ENCODE measurements at regions not wholly inside any gene's neighbourhood (a gene's known extent, or its start where the extent isn't known, plus 50 kb on each side); places are given as distances from the start of the nearest gene placed in this dataset. TPM values are rescaled to one million over a fixed set of nuclear protein-coding genes. Genes with fewer than 3 reads are reported as not detected.
"Not testable (repeated sequence)": the region's sequence is repeated elsewhere in the genome, so short reads cannot be mapped to it uniquely, and the experiment has no call there.

- Mint-ChIP-seq H3K36me3 (ENCODE audit: low read depth) (no peaks in the 10 kb centered on the region), H3K4me1 (no peaks in the 10 kb centered on the region), H3K9me3 (no peaks in the 10 kb centered on the region), H3K27me3 (no peaks in the 10 kb centered on the region), H3K27ac (no peak overlapping the region), H3K4me3 (no peak overlapping the region)
- POLR2A ChIA-PET, result no interaction called here
- no peak for DNase-seq
- CTCF ChIA-PET, result no interaction called here
These were observed 77.9 kb upstream of the IGSF10 start for GRCh38 chr3:151538456-151539393.

GRCh38 chr3:151537726-151538125 is 76.9 kb upstream of the IGSF10 start:
- Mint-ChIP-seq H3K36me3 (ENCODE audit: low read depth) (no peaks in the 10 kb centered on the region), H3K27ac (no peak overlapping the region), H3K4me1 (no peaks in the 10 kb centered on the region), H3K4me3 (no peak overlapping the region), H3K9me3 (no peaks in the 10 kb centered on the region), H3K27me3 (no peaks in the 10 kb centered on the region)
- POLR2A ChIA-PET, result no interaction called here
- CTCF ChIA-PET, result no interaction called here
- no peak for DNase-seq

DNA sequence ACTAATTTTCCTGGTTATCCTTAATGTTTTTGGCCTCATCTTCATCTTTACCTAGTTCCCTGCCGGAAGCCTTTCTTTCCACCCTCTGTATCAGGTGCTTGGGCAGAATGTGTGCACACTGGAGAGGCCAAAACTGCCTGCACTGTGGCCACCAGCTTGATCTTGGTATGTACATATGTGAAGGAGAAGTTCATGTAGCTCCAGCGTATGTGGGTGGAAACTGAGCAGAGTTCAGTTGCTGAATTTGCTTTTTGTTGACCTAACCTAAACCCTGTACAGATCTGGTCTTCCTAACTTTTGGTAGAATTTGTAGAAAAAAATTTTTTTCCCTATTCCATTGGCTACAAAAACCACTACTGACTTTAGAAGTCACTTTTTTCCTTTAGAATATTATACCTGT is 65.9 kb upstream of the IGSF10 start:
- Mint-ChIP-seq H3K4me1 (no peaks in the 10 kb centered on the region), H3K9me3 (no peaks in the 10 kb centered on the region), H3K27ac (no peak overlapping the region), H3K27me3 (peaks cover 14% of the 10 kb centered on the region), H3K4me3 (no peak overlapping the region), H3K36me3 (ENCODE audit: low read depth) (no peaks in the 10 kb centered on the region)
- POLR2A ChIA-PET, result no interaction called here
- CTCF ChIA-PET, result no interaction called here
- no peak for DNase-seq

DNA sequence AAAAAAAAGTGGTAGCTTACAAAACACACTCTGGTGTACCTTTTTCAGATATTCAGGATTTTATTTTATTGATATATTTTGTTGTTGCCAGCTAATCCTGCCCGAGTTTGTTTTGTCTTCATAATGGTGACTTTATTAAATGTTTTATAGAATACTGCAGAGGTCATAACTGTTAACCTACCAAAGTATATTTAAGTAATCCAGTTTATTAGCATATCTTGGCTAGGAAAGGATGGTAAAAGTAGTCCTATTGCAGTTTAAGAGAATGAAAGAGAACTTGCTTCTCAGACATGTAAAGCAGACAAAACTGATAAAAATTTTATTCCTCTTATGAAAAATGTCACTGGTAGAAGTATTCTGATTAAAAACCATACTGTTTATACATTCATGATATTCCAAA is 59.2 kb upstream of the IGSF10 start:
- ChIA-PET CTCF (no interaction called here), POLR2A (no interaction called here)
- DNase-seq, result no peak
- peaks cover 20% of the 10 kb centered on the region for H3K27me3 Mint-ChIP-seq
- no peaks in the 10 kb centered on the region for H3K4me1 Mint-ChIP-seq
- no peak overlapping the region for H3K4me3 Mint-ChIP-seq
- no peak overlapping the region for H3K27ac Mint-ChIP-seq
- H3K9me3 Mint-ChIP-seq, result peaks cover 9% of the 10 kb centered on the region
- no peaks in the 10 kb centered on the region for H3K36me3 Mint-ChIP-seq (ENCODE audit: low read depth)

DNA sequence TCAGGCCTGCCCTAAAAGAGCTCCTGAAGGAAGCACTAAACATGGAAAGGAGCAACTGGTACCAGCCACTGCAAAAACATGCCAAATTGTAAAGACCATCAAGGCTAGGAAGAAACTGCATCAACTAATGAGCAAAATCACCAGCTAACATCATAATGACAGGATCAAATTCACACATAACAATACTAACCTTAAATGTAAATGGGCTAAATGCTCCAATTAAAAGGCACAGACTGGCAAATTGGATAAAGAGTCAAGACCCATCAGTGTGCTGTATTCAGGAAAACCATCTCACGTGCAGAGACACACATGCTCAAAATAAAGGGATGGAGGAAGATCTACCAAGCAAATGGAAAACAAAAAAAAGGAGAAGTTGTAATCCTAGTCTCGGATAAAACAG is 50.6 kb upstream of the IGSF10 start:
- DNase-seq; H3K27ac Mint-ChIP-seq; H3K4me3 Mint-ChIP-seq; H3K4me1 Mint-ChIP-seq; CTCF ChIA-PET; POLR2A ChIA-PET; H3K27me3 Mint-ChIP-seq; H3K9me3 Mint-ChIP-seq; H3K36me3 Mint-ChIP-seq (ENCODE audit: low read depth): not testable (repeated sequence)

Small RNAs in the stretch of these regions (microRNA-seq; reads per million reads assigned to microRNA genes)
- gene MIR5186 (ENCODE audit: borderline microRNAs expressed, borderline replicate concordance), result not detected

Data from activated CD4-positive, alpha-beta T cell treated with anti-CD3 and anti-CD28 coated beads, Interleukin-2, amount 10 ng/mL, durations not matched to agents 7 days and 5 days (primary cell).